ENCODE measurements at regions not wholly inside any gene's neighbourhood (a gene's known extent, or its start where the extent isn't known, plus 50 kb on each side); places are given as distances from the start of the nearest gene placed in this dataset.

GRCh38 chr3:59339818-59340217 lies 290.0 kb upstream of the CFAP20DC start:
- ATAC-seq (no peak), DNase-seq (no peak)
- intact Hi-C loops (cut with DNase I): no loop called here

- intact Hi-C loops (cut with DNase I): no loop called here
- DNase-seq: no peak
Observed at GRCh38 chr3:59338934-59339333, 289.1 kb upstream of the CFAP20DC start.

DNA sequence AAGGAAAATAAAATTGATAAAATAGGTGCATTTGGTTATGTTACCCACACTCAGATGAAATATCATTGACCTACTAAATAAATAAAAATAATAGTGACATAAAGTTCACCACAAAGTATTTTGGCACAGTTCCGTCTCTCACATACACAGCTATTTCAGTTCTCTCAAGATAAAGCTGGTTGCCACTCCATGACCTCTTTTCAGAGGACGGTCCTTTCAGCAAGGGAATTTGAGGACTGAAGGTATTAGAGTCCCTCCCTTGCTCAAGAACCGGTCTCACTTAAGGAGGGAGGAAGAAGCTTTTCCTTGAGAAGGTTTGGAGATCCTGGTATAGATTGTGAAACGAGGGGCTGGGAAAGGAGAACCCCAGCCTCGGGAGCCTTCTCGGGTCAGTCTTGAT lies 285.5 kb upstream of the CFAP20DC start:
- DNase-seq (no peak), ATAC-seq (peak in 1 of 2 donors; percentile 30)
- intact Hi-C loops (cut with DNase I): no loop called here

More at GRCh38 chr3:59338934-59339333, 289.1 kb upstream of the CFAP20DC start:
- no peak for ATAC-seq

DNA sequence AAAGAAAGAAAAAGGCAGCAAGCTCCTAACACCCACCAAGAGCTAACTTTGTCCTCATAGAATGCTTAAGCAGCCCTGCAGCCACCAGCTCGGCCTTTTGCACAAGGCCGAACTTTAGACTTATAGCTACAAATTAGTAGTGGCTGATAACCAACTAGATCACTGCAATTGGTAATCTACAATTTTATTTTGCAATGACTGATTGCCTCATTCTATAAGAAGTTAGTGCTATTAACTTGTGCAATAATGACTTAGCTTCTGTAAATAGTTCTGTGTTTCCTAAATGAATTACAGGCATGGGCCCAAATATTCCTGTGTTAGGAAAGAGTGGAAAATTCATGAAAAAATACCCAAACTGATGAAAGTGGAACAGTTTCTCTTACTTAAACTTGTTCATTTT lies 284.8 kb upstream of the CFAP20DC start:
- intact Hi-C loops (cut with DNase I): no loop called here
- DNase-seq (no peak), ATAC-seq (no peak)

GRCh38 chr3:59327376-59327808 lies 277.6 kb upstream of the CFAP20DC start:
- intact Hi-C loops (cut with DNase I): no loop called here
- DNase-seq (no peak), ATAC-seq (peak in 1 of 2 donors; percentile 30)

DNA sequence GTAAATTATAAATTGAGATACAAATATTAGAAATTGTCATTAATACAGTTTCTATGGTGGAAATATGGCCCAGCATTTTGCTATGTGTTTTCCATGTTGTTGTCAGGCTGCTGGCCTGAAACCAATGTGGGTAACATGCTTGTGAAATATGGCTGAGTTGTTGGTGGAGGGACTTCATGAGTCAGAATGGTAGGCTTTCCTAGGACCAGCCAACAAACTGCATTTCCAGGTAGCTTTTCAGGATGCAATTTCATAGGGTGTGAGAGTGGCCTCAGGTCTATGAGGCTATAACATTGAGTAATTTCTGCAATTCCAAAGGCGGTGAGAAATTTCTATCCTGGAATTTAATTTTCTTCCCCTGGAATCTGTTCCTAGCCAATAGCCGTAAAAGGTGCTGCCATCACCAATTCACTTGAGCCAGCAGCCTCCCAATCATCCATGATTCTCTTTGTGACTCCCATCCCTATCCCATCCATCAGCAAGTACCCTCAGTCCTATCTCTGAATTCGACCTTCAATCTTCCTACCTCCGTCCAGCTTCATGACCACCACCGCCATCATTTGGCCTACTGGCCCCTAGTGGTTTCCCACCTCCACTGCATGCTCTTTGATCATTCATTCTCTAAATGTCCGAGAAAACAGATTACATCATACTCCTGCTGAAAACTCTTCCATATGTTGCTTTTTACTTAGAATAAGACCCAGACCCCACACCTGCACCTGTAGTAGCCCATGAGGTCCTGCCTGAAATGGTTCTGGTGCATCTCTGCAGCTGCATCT lies 276.6 kb upstream of the CFAP20DC start:
- no peak for ATAC-seq

GRCh38 chr3:59321881-59322540 lies 272.2 kb upstream of the CFAP20DC start:
- no peak for DNase-seq
- no peak for ATAC-seq
- intact Hi-C loops (cut with DNase I): no loop called here

More for the DNA sequence above, 276.6 kb upstream of the CFAP20DC start:
- no peak for DNase-seq
- intact Hi-C loops (cut with DNase I): no loop called here

- intact Hi-C loops (cut with DNase I): no loop called here
- no peak for DNase-seq
- no peak for ATAC-seq
Observed at GRCh38 chr3:59320080-59320479, 270.3 kb upstream of the CFAP20DC start.

DNA sequence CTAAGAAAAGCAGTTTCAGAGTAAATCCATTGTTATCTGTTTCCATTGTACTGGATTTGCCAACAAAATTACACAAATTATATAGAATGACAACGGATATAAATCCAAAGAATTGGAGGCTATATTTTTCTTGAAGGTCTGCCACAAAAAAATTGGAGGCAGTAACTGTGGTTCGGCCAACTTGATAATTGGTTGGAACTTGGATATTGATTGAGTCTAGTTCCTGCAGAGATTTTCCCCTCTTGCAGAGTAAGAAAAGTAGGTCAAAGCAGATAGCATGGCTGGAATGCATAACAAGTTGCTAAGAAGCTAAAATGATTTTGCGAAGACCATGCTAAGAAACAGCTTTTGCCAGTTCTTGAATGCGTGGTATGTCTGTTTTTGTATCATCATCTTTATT lies 269.6 kb upstream of the CFAP20DC start:
- intact Hi-C loops (cut with DNase I): no loop called here

GRCh38 chr3:59318881-59319280 lies 269.1 kb upstream of the CFAP20DC start:
- intact Hi-C loops (cut with DNase I): no loop called here
- ATAC-seq: no peak
- DNase-seq: no peak

More for the DNA sequence above, 269.6 kb upstream of the CFAP20DC start:
- DNase-seq (no peak), ATAC-seq (no peak)

DNA sequence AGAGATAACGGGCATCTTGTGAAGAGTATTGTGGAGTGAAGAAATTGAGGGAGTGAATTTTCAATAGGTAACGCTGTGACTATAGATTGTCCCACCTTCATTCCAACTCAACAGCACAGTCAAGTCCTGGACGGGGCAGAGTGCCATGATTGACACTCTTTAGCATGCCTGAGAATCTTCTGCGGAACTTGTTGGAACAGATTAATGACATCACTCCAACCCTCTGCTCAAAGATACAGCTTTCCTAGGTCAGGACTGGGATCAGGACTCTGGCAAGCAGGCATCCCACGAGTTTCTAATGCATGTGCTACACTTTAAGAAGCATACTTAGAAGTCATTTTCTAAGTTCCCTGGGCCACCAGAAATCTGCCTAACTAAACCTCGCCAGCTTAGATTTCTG lies 267.6 kb upstream of the CFAP20DC start:
- ATAC-seq (no peak), DNase-seq (no peak)
- intact Hi-C loops (cut with DNase I): no loop called here

DNA sequence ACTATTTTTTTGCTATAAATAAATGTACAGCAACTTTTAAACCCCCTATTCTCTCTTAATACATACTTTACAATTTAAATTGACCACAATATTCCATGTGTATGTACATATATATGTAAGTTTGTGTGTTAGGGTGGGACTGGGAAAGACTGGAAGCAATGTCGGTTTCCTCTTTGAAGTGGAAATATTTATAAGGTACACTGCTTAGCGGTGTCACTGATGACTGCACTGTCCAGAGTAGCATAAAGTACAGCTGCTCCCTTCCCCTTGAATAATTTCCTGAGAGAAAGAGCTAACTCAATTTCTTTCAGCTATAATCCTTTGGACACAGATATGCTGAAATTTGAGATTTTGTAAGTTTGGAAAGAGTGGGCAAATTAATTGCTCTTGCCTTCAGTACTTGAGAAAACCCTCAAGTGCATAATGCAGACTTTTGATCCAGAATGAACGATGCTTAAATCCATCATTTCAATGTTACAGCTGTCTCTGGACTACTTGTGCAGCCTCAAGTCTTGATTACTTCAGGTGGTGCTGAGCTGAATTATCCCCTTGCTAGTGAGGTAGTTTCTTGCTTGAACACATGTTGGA lies 267.0 kb upstream of the CFAP20DC start:
- ATAC-seq (no peak), DNase-seq (no peak)
- intact Hi-C loops (cut with DNase I): no loop called here

- intact Hi-C loops (cut with DNase I): no loop called here
- DNase-seq (peak; percentile 62), ATAC-seq (peak; percentile 85 to 93)
Observed at GRCh38 chr3:59313365-59313764, 263.5 kb upstream of the CFAP20DC start.

DNA sequence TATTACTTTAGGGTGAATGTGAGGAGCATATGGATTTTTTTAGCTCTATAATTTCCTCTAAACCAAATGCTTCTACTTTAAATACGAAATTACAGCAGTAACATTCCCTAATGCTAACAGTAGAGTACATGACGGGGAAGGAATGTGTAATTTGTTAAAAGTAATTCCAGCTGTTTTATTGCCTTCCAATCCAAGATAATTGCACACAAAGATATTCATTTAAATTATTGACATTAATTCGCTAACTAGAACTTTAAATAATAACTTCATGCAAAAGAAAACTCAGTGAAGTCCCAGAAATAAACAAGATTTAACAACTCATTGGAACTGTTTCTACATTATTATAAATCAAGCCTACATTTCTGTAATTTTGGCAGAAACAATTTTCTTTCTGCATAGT lies 261.4 kb upstream of the CFAP20DC start:
- ATAC-seq: no peak
- intact Hi-C loops (cut with DNase I): no loop called here
- DNase-seq: no peak

DNA sequence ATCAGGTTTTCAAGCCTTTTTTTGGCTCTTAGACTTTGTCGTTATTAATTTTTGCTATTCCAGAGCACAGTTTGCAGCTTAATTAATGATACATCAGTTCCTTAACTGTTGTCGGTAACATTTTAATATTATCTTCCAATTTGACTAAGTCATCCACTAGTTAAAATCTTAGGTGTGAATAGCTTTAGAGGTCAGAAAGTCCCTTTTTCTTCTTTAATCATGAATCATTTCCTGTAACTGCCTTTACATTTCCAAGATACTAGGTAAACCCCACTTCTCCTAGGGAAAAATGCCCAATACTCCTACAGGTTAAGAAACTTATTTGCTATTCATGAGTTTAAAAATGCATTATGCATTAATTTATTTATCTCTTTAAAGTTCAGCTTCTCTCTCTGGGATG lies 260.9 kb upstream of the CFAP20DC start:
- intact Hi-C loops (cut with DNase I): no loop called here
- DNase-seq: no peak

GRCh38 chr3:59308684-59309083 lies 258.9 kb upstream of the CFAP20DC start:
- intact Hi-C loops (cut with DNase I): no loop called here
- ATAC-seq (no peak), DNase-seq (no peak)

More for the DNA sequence above, 260.9 kb upstream of the CFAP20DC start:
- ATAC-seq: no peak

- DNase-seq (no peak), ATAC-seq (no peak)
- intact Hi-C loops (cut with DNase I): no loop called here
Observed at GRCh38 chr3:59308001-59308400, 258.2 kb upstream of the CFAP20DC start.

DNA sequence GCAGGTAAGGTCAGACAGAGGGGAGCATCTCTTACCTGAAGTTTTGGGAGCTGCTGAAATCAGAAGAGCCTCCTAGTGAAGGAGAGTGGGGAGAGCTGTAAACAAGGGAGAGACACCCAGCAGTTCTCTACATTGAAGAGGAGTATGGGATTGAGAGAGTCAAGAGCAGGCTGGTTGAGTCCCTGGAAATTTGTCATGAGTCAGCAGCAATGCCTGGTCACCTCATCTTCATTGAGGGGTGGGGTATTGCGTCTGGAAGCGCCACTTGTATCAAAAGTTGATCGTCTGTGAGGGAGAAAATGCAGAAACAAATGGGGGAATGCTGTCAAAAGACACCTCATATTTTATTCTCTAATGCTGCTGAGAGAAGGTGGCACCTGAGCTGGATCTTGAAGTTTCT lies 256.6 kb upstream of the CFAP20DC start:
- ATAC-seq: no peak
- intact Hi-C loops (cut with DNase I): no loop called here
- DNase-seq: no peak

GRCh38 chr3:59304296-59304695 lies 254.5 kb upstream of the CFAP20DC start:
- DNase-seq: no peak
- intact Hi-C loops (cut with DNase I): no loop called here
- ATAC-seq: no peak

DNA sequence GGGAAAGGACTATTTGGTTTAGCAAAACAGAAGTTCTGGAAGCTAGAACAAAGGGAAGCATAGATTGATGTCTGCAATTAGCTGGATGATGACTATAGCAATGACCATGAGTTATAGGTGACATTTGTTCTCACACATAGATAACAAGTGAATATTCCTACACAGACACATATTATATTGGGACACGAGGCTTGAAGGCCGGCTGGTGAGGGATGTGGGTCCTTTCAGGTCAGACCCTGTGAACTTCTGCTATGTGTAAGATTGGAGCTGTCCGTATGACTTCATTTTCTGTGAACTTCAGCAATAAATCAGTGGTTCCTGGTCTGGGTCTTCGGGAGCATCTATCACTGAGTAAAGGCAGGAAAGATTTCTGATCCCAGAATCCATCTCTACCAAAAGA lies 253.6 kb upstream of the CFAP20DC start:
- intact Hi-C loops (cut with DNase I): no loop called here
- no peak for ATAC-seq
- DNase-seq: no peak
